H9 (cell line): ENCODE measurements at regions not wholly inside any gene's neighbourhood (a gene's known extent, or its start where the extent isn't known, plus 50 kb on each side); places are given as distances from the start of the nearest gene placed in this dataset.

Source experiments
- DNase-seq: peaks from one replicate; pipeline ENCODE4 v3.0.0-alpha.2; 2017
- H2AFZ ChIP-seq: one replicate; pipeline ENCODE4 v1.6.1; 2013; ENCODE audit warnings: mild to moderate bottlenecking, low read length, control low read depth, moderate library complexity
- H2AK5ac ChIP-seq: 2 replicates; pipeline ENCODE4 v1.6.1; 2013; ENCODE audit warnings: low read length, control low read depth, mixed read lengths; ENCODE audit not compliant: insufficient read length
- H2BK120ac ChIP-seq: one replicate; pipeline ENCODE4 v1.6.1; 2013; ENCODE audit warnings: low read depth, mild to moderate bottlenecking, low read length, control low read depth, inconsistent platforms; ENCODE audit not compliant: poor library complexity, severe bottlenecking
- H2BK12ac ChIP-seq: 2 replicates; pipeline ENCODE4 v1.6.1; 2013; ENCODE audit warnings: low read length, control low read depth, mixed read lengths, low read depth; ENCODE audit not compliant: insufficient read length
- H2BK15ac ChIP-seq: 2 replicates; pipeline ENCODE4 v1.6.1; 2013; ENCODE audit warnings: low read depth, low read length, control low read depth
- H2BK20ac ChIP-seq: one replicate; pipeline ENCODE4 v1.6.1; 2013; ENCODE audit warnings: low read depth, mild to moderate bottlenecking, low read length, control low read depth, inconsistent platforms; ENCODE audit not compliant: poor library complexity, severe bottlenecking
- H2BK5ac ChIP-seq: 2 replicates; pipeline ENCODE4 v1.6.1; 2013; ENCODE audit warnings: low read length, control low read depth, mixed read lengths; ENCODE audit not compliant: insufficient read length
- H3K14ac ChIP-seq: 2 replicates; pipeline ENCODE4 v1.6.1; 2013; ENCODE audit warnings: low read length, control low read depth; ENCODE audit not compliant: insufficient read depth
- H3K18ac ChIP-seq: 2 replicates; pipeline ENCODE4 v1.6.1; 2013; ENCODE audit warnings: low read depth, mild to moderate bottlenecking, mixed read lengths, low read length, control low read depth; ENCODE audit not compliant: insufficient read length
- H3K23ac ChIP-seq: 2 replicates; pipeline ENCODE4 v1.6.1; 2013; ENCODE audit warnings: low read length, control low read depth, mixed read lengths, low read depth; ENCODE audit not compliant: insufficient read length
- H3K23me2 ChIP-seq: 2 replicates; pipeline ENCODE4 v1.6.1; 2013; ENCODE audit warnings: low read depth, mild to moderate bottlenecking, mixed read lengths, low read length, control low read depth; ENCODE audit not compliant: insufficient read length, poor library complexity, severe bottlenecking
- H3K27ac ChIP-seq: 2 replicates; pipeline ENCODE4 v1.5.1; 2013; ENCODE audit warnings: low read length, control low read depth, mixed read lengths, low read depth; ENCODE audit not compliant: insufficient read length
- H3K27me3 ChIP-seq: 2 replicates; pipeline ENCODE4 v1.6.1; 2013; ENCODE audit warnings: low read length, control low read depth, inconsistent platforms; ENCODE audit not compliant: insufficient read depth
- H3K4ac ChIP-seq: 2 replicates; pipeline ENCODE4 v1.6.1; 2013; ENCODE audit warnings: low read depth, mild to moderate bottlenecking, control low read depth, inconsistent platforms, low read length, moderate library complexity
- H3K4me1 ChIP-seq: 2 replicates; pipeline ENCODE4 v1.6.1; 2013; ENCODE audit warnings: low read length, control low read depth, inconsistent platforms; ENCODE audit not compliant: insufficient read depth
- H3K4me2 ChIP-seq: 2 replicates; pipeline ENCODE4 v1.6.1; 2013; ENCODE audit warnings: low read length, control low read depth, mixed read lengths; ENCODE audit not compliant: insufficient read length, insufficient read depth
- H3K56ac ChIP-seq: 2 replicates; pipeline ENCODE4 v1.6.1; 2013; ENCODE audit warnings: low read depth, mild to moderate bottlenecking, mixed read lengths, low read length, control low read depth; ENCODE audit not compliant: insufficient read length
- H3K79me1 ChIP-seq: 2 replicates; pipeline ENCODE4 v1.6.1; 2013; ENCODE audit warnings: low read depth, mild to moderate bottlenecking, moderate library complexity, low read length, control low read depth, inconsistent platforms; ENCODE audit not compliant: insufficient read depth, poor library complexity, severe bottlenecking
- H3K79me2 ChIP-seq: 2 replicates; pipeline ENCODE4 v1.6.1; 2013; ENCODE audit warnings: low read length, control low read depth, inconsistent platforms; ENCODE audit not compliant: insufficient read depth
- H3K9ac ChIP-seq: 2 replicates; pipeline ENCODE4 v1.6.1; 2013; ENCODE audit warnings: low read length, control low read depth, mixed read lengths; ENCODE audit not compliant: insufficient read length; ENCODE audit errors: extremely low read depth
- H3K9me3 ChIP-seq: one replicate; pipeline ENCODE4 v1.6.1; 2013; ENCODE audit warnings: low read depth, low read length, inconsistent platforms; ENCODE audit not compliant: control insufficient read depth
- H3T11ph ChIP-seq: one replicate; pipeline ENCODE4 v1.6.1; 2013; ENCODE audit warnings: mild to moderate bottlenecking, low read length, control low read depth, inconsistent platforms
- H4K20me1 ChIP-seq: one replicate; pipeline ENCODE4 v1.6.1; 2013; ENCODE audit not compliant: control insufficient read depth, insufficient read length, insufficient read depth
- H4K5ac ChIP-seq: 2 replicates; pipeline ENCODE4 v1.6.1; 2013; ENCODE audit warnings: low read depth, mild to moderate bottlenecking, mixed read lengths, low read length, control low read depth; ENCODE audit not compliant: insufficient read length
- H4K8ac ChIP-seq: replicated peaks from 2 replicates; pipeline ENCODE4 v1.6.1; 2013; ENCODE audit warnings: low read length, control low read depth, mixed read lengths, low read depth; ENCODE audit not compliant: insufficient read length
- H4K91ac ChIP-seq: 2 replicates; pipeline ENCODE4 v1.6.1; 2013; ENCODE audit warnings: low read depth, mild to moderate bottlenecking, moderate library complexity, mixed read lengths, low read length, control low read depth; ENCODE audit not compliant: insufficient read length
- H3K27ac Mint-ChIP-seq, 3 experiments: 2 replicates in 2 of 3; 3 replicates in 1 of 3; pipeline ENCODE4 v1.8.0; 2020 to 2021; ENCODE audit warnings: mixed read lengths in 3 of 3, mild to moderate bottlenecking in 1 of 3, moderate library complexity in 1 of 3
- H3K27me3 Mint-ChIP-seq: 2 replicates; pipeline ENCODE4 v1.8.0; 2021; ENCODE audit warnings: low read depth, mild to moderate bottlenecking, moderate library complexity, mixed read lengths
- H3K36me3 Mint-ChIP-seq, 3 experiments: 2 replicates in 2 of 3; 3 replicates in 1 of 3; pipeline ENCODE4 v1.8.0; 2020 to 2021; ENCODE audit warnings: low read depth in 3 of 3, mixed read lengths in 3 of 3; ENCODE audit not compliant: insufficient read depth in 1 of 3
- H3K4me1 Mint-ChIP-seq, 2 experiments: 2 replicates each; pipeline ENCODE4 v1.8.0; 2020; ENCODE audit warnings: mixed read lengths in 2 of 2
- H3K4me3 Mint-ChIP-seq, 2 experiments: 2 replicates in 1 of 2; 3 replicates in 1 of 2; pipeline ENCODE4 v1.8.0; 2020 to 2021; ENCODE audit warnings: mild to moderate bottlenecking in 2 of 2, mixed read lengths in 2 of 2, moderate library complexity in 1 of 2
- H3K9me3 Mint-ChIP-seq, 2 experiments: 2 replicates in 1 of 2; 3 replicates in 1 of 2; pipeline ENCODE4 v1.8.0; 2020; ENCODE audit warnings: mild to moderate bottlenecking in 2 of 2, mixed read lengths in 2 of 2, moderate library complexity in 1 of 2
- CTCF ChIP-seq: fragments of 200-600 bp; sonication (generic); conservative IDR thresholded peaks from 3 replicates; pipeline ENCODE4 v1.8.0; 2021; ENCODE audit warnings: antibody characterized with exemption, mild to moderate bottlenecking
- WGBS: extraction: QIAGEN DNeasy Blood & Tissue Kit; methylation state at CpG from one replicate; pipeline ENCODE4 v1.1.7; 2013; ENCODE audit warnings: missing lambda C conversion rate, low lambda C conversion rate, mixed read lengths; ENCODE audit not compliant: insufficient read length; ENCODE audit errors: extremely low coverage; 5-methylcytosine and 5-hydroxymethylcytosine counted together

- H3K9me3 Mint-ChIP-seq = no peaks in the 10 kb centered on the region; a peak in 3 of 5 replicates
Observed at GRCh38 chr21:27201197-27201596, 234.3 kb upstream of the ADAMTS5 start.

More at GRCh38 chr21:27201197-27201596, 234.3 kb upstream of the ADAMTS5 start:
- no peak overlapping the region for H3T11ph ChIP-seq
- no peak overlapping the region for H2AFZ ChIP-seq
- no peaks in the 10 kb centered on the region for H3K79me1 ChIP-seq
- Mint-ChIP-seq H3K36me3 (no peaks in the 10 kb centered on the region; a peak in 2 of 7 replicates), H3K4me3 (no peak overlapping the region), H3K27me3 (no peaks in the 10 kb centered on the region), H3K4me1 (peaks cover 2 to 3% of the 10 kb centered on the region in 2 experiments), H3K27ac (no peak overlapping the region)
- H4K8ac ChIP-seq = no peak overlapping the region
- H3K23ac ChIP-seq = no peak overlapping the region
- no peak overlapping the region for H2BK20ac ChIP-seq
- H3K4me2 ChIP-seq = no peak overlapping the region
- no peak overlapping the region for H4K91ac ChIP-seq
- no peaks in the 10 kb centered on the region for H3K23me2 ChIP-seq
- H3K14ac ChIP-seq = no peak overlapping the region
- H3K27ac ChIP-seq = no peak overlapping the region
- no peak for TF ChIP-seq CTCF
- H3K9me3 ChIP-seq = no peaks in the 10 kb centered on the region
- H2BK12ac ChIP-seq = no peak overlapping the region
- H2AK5ac ChIP-seq = no peak overlapping the region
- H4K20me1 ChIP-seq = no peaks in the 10 kb centered on the region
- no CpG with 5 or more reads among the region's 3 CpGs for WGBS
- no peaks in the 10 kb centered on the region for H3K79me2 ChIP-seq
- no peak for DNase-seq
- no peak overlapping the region for H4K5ac ChIP-seq
- no peak overlapping the region for H2BK5ac ChIP-seq
- no peak overlapping the region for H2BK15ac ChIP-seq
- no peaks in the 10 kb centered on the region for H3K27me3 ChIP-seq
- no peak overlapping the region for H3K56ac ChIP-seq
- H3K9ac ChIP-seq = no peak overlapping the region
- H3K4me1 ChIP-seq = no peaks in the 10 kb centered on the region
- no peak overlapping the region for H2BK120ac ChIP-seq
- H3K4ac ChIP-seq = no peak overlapping the region
- H3K18ac ChIP-seq = no peak overlapping the region
